OCI-LY7 (cell line): ENCODE measurements at regions not wholly inside any gene's neighbourhood (a gene's known extent, or its start where the extent isn't known, plus 50 kb on each side); places are given as distances from the start of the nearest gene placed in this dataset.

Experiments
- BruUV-seq: library from RNA; stranded (reverse); fragments of 400-500 nt; replicated peaks from 2 replicates; lab custom pipeline; 2021; lab: Mats Ljungman, UMichigan
- CTCF ChIA-PET: fragments of 300-600 bp; sonication (Branson Sonifier 250); formaldehyde crosslinking; loops from one replicate; lab custom pipeline; 2022; ENCODE audit warnings: antibody characterized with exemption; ENCODE audit not compliant: unreplicated experiment; lab: Charles Lee
- POLR2A ChIA-PET: fragments of 300-600 bp; sonication (Branson Sonifier 250); formaldehyde crosslinking; loops from one replicate; lab custom pipeline; 2022; ENCODE audit warnings: antibody characterized with exemption; lab: Charles Lee
- DNase-seq: peaks from one replicate; pipeline ENCODE4 v3.0.0-alpha.2; 2015; ENCODE audit warnings: low spot score
- H2AFZ ChIP-seq: fragments of 200-600 bp; sonication (generic), shearing (Covaris generic); 2 replicates; pipeline ENCODE4 v1.6.1; 2014; ENCODE audit warnings: mild to moderate bottlenecking, antibody characterized with exemption, low read length, moderate library complexity
- H3K27ac ChIP-seq: fragments of 200-600 bp; sonication (generic); 2 replicates; pipeline ENCODE4 v1.5.1; 2014; ENCODE audit warnings: mixed run types, low read depth, mild to moderate bottlenecking, moderate library complexity, low read length, inconsistent platforms; ENCODE audit not compliant: poor library complexity, severe bottlenecking
- H3K36me3 ChIP-seq: fragments of 200-600 bp; sonication (generic); 2 replicates; pipeline ENCODE4 v1.6.1; 2014; ENCODE audit warnings: mild to moderate bottlenecking, antibody characterized with exemption, low read length, moderate library complexity, mixed read lengths; ENCODE audit not compliant: insufficient read depth
- H3K4me1 ChIP-seq: fragments of 200-600 bp; sonication (generic); 2 replicates; pipeline ENCODE4 v1.5.1; 2014; ENCODE audit warnings: mild to moderate bottlenecking, low read length; ENCODE audit not compliant: insufficient read depth, poor library complexity, severe bottlenecking
- H3K4me2 ChIP-seq: fragments of 200-600 bp; sonication (generic); 2 replicates; pipeline ENCODE4 v1.6.1; 2014; ENCODE audit warnings: mild to moderate bottlenecking, low read length
- H3K4me3 ChIP-seq: fragments of 200-600 bp; sonication (generic); 2 replicates; pipeline ENCODE4 v1.5.1; 2014; ENCODE audit warnings: mild to moderate bottlenecking, low read depth, low read length; ENCODE audit not compliant: poor library complexity, severe bottlenecking
- H3K79me2 ChIP-seq: fragments of 200-600 bp; sonication (generic); 2 replicates; pipeline ENCODE4 v1.6.1; 2016; ENCODE audit warnings: low read depth, mild to moderate bottlenecking, low read length, moderate library complexity, mixed read lengths; ENCODE audit not compliant: insufficient read depth
- H3K9me2 ChIP-seq: fragments of 200-600 bp; sonication (generic); 2 replicates; pipeline ENCODE4 v1.6.1; 2016; ENCODE audit warnings: mild to moderate bottlenecking, low read length, mixed read lengths; ENCODE audit not compliant: insufficient read depth
- H3K9me3 ChIP-seq: fragments of 200-600 bp; sonication (generic); 2 replicates; pipeline ENCODE4 v1.6.1; 2014; ENCODE audit warnings: mild to moderate bottlenecking, mixed run types, low read length, mixed read lengths
- H4K20me1 ChIP-seq: fragments of 200-600 bp; sonication (generic); 2 replicates; pipeline ENCODE4 v1.6.1; 2014; ENCODE audit warnings: mild to moderate bottlenecking, antibody characterized with exemption, low read length, moderate library complexity, mixed read lengths; ENCODE audit not compliant: insufficient read depth
- CTCF ChIP-seq: fragments of 200-600 bp; sonication (generic); conservative IDR thresholded peaks from 2 replicates; pipeline ENCODE4 v1.5.1; 2014; ENCODE audit warnings: mild to moderate bottlenecking, antibody characterized with exemption, low read length, moderate library complexity, mixed read lengths
- EZH2phosphoT487 ChIP-seq: fragments of 200-600 bp; sonication (generic); IDR thresholded peaks from 2 replicates; pipeline ENCODE4 v1.6.1; 2018; ENCODE audit warnings: low read depth, borderline replicate concordance, mild to moderate bottlenecking, mixed run types, antibody characterized with exemption, low read length, moderate library complexity, mixed read lengths
- intact Hi-C: fragments of 100-400 bp; cut with micrococcal nuclease; formaldehyde crosslinking; loops from one replicate; pipeline ENCODE4 v1.10.0; 2022; ENCODE audit not compliant: unreplicated experiment

DNA sequence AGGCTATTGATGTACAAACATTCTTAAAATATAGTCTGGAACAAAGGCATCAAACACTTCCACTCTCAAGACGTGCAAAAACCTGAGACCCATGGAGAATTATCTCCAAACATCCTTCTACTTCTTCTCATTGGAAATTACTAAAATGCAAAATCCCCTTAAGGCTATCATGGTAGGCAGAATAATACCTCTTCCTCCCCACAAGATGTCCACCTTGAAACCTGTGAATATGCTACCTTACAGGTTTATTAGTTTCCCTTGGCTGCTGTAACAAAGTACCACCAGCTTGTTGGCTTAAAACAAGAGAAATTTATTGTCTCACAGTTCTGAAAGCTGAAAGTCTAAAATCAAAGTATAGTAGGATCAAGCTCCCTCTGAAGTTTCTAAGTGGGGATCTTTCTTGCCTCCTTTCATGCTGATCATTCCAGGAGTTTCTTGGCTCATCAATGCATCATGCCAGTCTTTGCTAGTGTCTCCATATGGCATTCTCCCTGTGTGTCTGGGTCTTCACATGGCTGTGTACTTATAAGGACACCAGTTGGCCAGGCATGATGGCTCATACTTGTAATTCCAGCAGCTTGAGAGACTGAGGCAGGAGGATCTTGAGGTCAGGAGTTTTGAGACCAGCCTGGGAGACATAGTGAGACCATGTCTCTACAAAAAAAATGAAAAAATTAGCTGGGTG lies 163.7 kb upstream of the NCK2 start:
- H3K4me2 ChIP-seq = no peak overlapping the region
- H3K36me3 ChIP-seq = no peaks in the 10 kb centered on the region
- H3K9me3 ChIP-seq = no peaks in the 10 kb centered on the region
- no peaks in the 10 kb centered on the region for H3K79me2 ChIP-seq
- intact Hi-C loops = loop anchor here (10.0 kb wide), 1 partner anchor 394 kb away; no protein-coding TSS in a partner anchor
- H3K27ac ChIP-seq = no peak overlapping the region
- no peak overlapping the region for H3K4me3 ChIP-seq
- ChIA-PET POLR2A (interaction anchor here (0.8 kb wide), 1 partner anchor 9 kb away, joined by 3 read pairs; no protein-coding TSS in a partner anchor), CTCF (no interaction called here)
- no peak for DNase-seq
- 0 out of 2 replicates have a peak, but pooled peaks have one; percentile 24 for TF ChIP-seq CTCF
- TF ChIP-seq EZH2phosphoT487 = no peak
- H3K4me1 ChIP-seq = no peaks in the 10 kb centered on the region
- no TSS peak for BruUV-seq
- no peaks in the 10 kb centered on the region for H4K20me1 ChIP-seq
- no peaks in the 10 kb centered on the region for H3K9me2 ChIP-seq
- H2AFZ ChIP-seq = no peak overlapping the region

GRCh38 chr2:105580216-105580615 lies 164.5 kb upstream of the NCK2 start:
- Histone ChIP-seq H3K36me3 (no peaks in the 10 kb centered on the region), H3K4me1 (no peaks in the 10 kb centered on the region), H2AFZ (no peak overlapping the region), H3K27ac (no peak overlapping the region), H3K4me2 (no peak overlapping the region), H3K4me3 (no peak overlapping the region), H3K9me3 (no peaks in the 10 kb centered on the region), H3K79me2 (no peaks in the 10 kb centered on the region), H3K9me2 (no peaks in the 10 kb centered on the region), H4K20me1 (no peaks in the 10 kb centered on the region)
- intact Hi-C loops = loop anchor here (10.0 kb wide), 1 partner anchor 395 kb away; no protein-coding TSS in a partner anchor
- no peak for DNase-seq
- TF ChIP-seq CTCF (no peak), EZH2phosphoT487 (no peak)
- ChIA-PET POLR2A (interaction anchor here (1.0 kb wide), 1 partner anchor 14 kb away, joined by 3 read pairs; no protein-coding TSS in a partner anchor), CTCF (no interaction called here)
- BruUV-seq = no TSS peak

DNA sequence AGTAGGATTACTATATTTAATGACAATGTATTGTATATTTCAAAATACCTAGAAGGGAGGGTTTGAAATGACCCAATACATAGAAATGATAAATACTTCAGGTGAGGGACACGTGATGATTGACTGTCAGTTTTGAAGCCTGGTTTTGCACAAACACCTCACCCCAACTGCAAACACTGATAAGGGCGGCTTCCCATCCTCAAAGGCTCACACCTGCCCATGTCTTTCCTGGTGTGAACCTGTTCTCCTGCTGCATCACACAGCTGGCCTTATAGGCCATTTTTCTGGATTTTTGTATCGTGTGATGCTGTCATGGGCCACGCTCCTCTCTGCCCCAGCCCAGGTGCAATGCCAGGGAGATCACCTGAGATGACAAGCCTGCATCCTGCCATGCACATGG lies 166.5 kb upstream of the NCK2 start:
- H3K4me2 ChIP-seq = no peak overlapping the region
- ChIA-PET CTCF (no interaction called here), POLR2A (interaction anchor here (0.9 to 1.2 kb wide), 4 partner anchors 14 to 214 kb away, joined by 3 to 10 read pairs (median 5); no protein-coding TSS in a partner anchor)
- H3K4me1 ChIP-seq = no peaks in the 10 kb centered on the region
- H4K20me1 ChIP-seq = no peaks in the 10 kb centered on the region
- no peak for DNase-seq
- no TSS peak for BruUV-seq
- H3K4me3 ChIP-seq = no peak overlapping the region
- intact Hi-C loops = loop anchor here (10.0 kb wide), 2 partner anchors 307 to 507 kb away; no protein-coding TSS in a partner anchor
- TF ChIP-seq EZH2phosphoT487 (no peak), CTCF (no peak)
- H2AFZ ChIP-seq = no peak overlapping the region
- H3K36me3 ChIP-seq = no peaks in the 10 kb centered on the region
- no peak overlapping the region for H3K27ac ChIP-seq
- H3K79me2 ChIP-seq = no peaks in the 10 kb centered on the region
- H3K9me2 ChIP-seq = no peaks in the 10 kb centered on the region
- no peaks in the 10 kb centered on the region for H3K9me3 ChIP-seq
